ENCODE measurements at regions not wholly inside any gene's neighbourhood (a gene's known extent, or its start where the extent isn't known, plus 50 kb on each side); places are given as distances from the start of the nearest gene placed in this dataset.

DNA sequence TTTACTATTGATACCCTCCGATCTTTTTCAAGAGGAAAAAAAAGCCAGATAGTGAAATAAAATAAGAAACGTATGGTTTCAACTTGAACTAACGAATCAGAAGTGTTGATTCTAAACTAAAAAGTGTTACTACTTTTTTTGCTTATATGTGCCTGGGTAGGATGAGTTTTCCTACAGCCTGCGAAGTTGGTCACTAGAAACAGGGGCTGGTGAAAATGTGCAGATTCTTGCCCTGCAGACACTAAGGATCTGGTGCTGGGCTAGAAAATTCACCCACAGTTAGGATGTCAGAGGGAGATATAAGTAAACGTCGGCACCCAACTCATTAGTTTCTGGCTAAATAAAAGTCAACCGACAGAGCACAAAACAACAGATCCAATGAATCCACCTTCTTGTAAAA lies 298.7 kb upstream of the NFE2L3 start:
- CTCF ChIA-PET, result interaction anchor here (0.8 to 7.3 kb wide), 7 partner anchors 11 to 593 kb away, joined by 3 to 153 read pairs (median 15); no protein-coding TSS in a partner anchor
- no peak overlapping the region for H3K4me3 ChIP-seq (ENCODE audit: low read depth, low read length)
- POLR2A ChIA-PET, result no interaction called here
- no peak for DNase-seq (ENCODE audit: low read depth, low spot score)
- H3K9me3 ChIP-seq (ENCODE audit: control insufficient read depth, insufficient read depth, low read length), result peaks cover under 1% of the 10 kb centered on the region; the same call in 1 of the 2 replicates
- TF ChIP-seq, protein P1, sequence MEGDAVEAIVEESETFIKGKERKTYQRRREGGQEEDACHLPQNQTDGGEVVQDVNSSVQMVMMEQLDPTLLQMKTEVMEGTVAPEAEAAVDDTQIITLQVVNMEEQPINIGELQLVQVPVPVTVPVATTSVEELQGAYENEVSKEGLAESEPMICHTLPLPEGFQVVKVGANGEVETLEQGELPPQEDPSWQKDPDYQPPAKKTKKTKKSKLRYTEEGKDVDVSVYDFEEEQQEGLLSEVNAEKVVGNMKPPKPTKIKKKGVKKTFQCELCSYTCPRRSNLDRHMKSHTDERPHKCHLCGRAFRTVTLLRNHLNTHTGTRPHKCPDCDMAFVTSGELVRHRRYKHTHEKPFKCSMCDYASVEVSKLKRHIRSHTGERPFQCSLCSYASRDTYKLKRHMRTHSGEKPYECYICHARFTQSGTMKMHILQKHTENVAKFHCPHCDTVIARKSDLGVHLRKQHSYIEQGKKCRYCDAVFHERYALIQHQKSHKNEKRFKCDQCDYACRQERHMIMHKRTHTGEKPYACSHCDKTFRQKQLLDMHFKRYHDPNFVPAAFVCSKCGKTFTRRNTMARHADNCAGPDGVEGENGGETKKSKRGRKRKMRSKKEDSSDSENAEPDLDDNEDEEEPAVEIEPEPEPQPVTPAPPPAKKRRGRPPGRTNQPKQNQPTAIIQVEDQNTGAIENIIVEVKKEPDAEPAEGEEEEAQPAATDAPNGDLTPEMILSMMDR (IDR thresholded peaks at IDR 0.05; ENCODE audit: low read depth, low read length), result no peak
- H3K27me3 ChIP-seq (ENCODE audit: control insufficient read depth, insufficient read depth, low read length), result no peaks in the 10 kb centered on the region
- no peak overlapping the region for H3K27ac ChIP-seq (ENCODE audit: low read depth, low read length)

DNA sequence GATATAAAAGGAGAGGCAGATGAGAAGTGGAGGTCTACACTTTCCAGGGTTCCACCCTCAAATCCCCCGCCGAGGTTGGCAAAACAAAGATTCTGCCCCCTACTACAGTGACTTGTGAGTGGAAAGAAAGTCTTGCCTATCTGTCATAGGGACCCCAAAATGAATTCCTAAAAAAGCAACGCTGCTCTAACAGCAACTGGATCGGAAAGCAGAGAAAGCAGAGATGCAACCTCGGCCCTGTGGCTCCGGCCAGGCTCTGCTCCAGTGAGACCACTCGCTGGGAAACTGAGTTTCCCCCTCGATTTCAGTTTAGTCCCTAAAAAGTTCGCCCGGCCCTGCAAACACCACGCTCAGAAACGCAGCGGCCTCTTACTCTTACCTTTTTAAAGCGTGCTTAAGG lies 297.9 kb upstream of the NFE2L3 start:
- no peak overlapping the region; the same call in 1 of the 2 replicates for H3K4me3 ChIP-seq (ENCODE audit: low read depth, low read length)
- no peak for DNase-seq (ENCODE audit: low read depth, low spot score)
- no peaks in the 10 kb centered on the region for H3K27me3 ChIP-seq (ENCODE audit: control insufficient read depth, insufficient read depth, low read length)
- POLR2A ChIA-PET, result interaction anchor here (1.0 kb wide), 1 partner anchor 146 kb away, joined by 3 read pairs; no protein-coding TSS in a partner anchor
- CTCF ChIA-PET, result interaction anchor here (0.6 to 7.3 kb wide), 45 partner anchors 9 to 1326 kb away, joined by 3 to 153 read pairs (median 4); partner anchors contain the start of gene HOXA7
- TF ChIP-seq, protein P1 (IDR thresholded peaks at IDR 0.05; ENCODE audit: low read depth, low read length), result no peak
- peaks cover 7% of the 10 kb centered on the region; the same call in 1 of the 2 replicates for H3K9me3 ChIP-seq (ENCODE audit: control insufficient read depth, insufficient read depth, low read length)
- no peak overlapping the region for H3K27ac ChIP-seq (ENCODE audit: low read depth, low read length)

DNA sequence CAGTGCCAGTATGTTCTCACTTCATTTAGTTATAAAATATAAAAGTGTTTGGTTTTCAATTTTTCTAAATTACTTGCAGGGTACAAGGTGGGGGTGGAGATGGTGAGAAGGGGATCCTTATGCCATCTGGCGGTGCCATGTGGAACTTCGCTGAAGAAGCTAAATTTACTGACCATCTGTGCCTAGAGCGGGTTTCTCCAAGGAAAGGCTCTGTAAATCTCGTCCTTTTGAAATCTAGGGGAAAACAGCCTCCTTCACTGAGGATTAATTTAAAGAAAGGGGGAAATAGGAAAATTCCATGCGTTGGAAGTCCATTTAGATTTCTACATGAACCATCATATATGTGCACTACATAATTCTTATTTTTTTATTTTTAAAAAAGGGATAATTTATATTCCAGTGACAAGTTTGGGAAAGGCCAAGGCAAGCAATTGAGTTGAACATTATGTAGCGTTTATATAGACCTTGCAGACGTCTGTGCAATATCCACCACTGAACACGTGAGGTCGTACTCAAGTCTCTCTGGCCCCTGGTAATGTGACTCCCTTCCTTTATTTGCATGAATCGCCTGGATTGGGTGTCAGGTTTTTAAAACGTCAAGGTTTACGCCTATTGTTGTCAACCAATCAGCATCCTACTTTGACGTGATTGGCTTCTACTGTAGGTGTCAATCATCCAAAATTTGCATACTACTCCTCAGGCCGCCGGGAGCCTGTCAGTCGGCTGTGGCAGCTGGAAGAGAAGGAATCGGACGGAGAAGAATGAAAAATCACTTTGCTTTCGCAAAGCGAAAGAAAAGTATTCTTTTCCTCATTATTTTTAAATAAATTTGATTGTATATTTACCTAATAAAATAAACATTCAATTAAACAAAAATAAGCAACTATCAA lies 297.1 kb upstream of the NFE2L3 start:
- H3K27ac ChIP-seq (ENCODE audit: low read depth, low read length), result peak overlapping the region; percentile 67
- ChIA-PET POLR2A (interaction anchor here (0.7 to 1.0 kb wide), 2 partner anchors 147 to 345 kb away, joined by 3 to 4 read pairs; no protein-coding TSS in a partner anchor), CTCF (interaction anchor here (0.6 to 7.3 kb wide), 49 partner anchors 8 to 1325 kb away, joined by 3 to 153 read pairs (median 4); partner anchors contain the start of gene HOXA7)
- DNase-seq (ENCODE audit: low read depth, low spot score), result peak; percentile 99
- H3K9me3 ChIP-seq (ENCODE audit: control insufficient read depth, insufficient read depth, low read length), result peaks cover 7% of the 10 kb centered on the region; the same call in 1 of the 2 replicates
- peak overlapping the region; percentile 8; the same call in 1 of the 2 replicates for H3K4me3 ChIP-seq (ENCODE audit: low read depth, low read length)
- TF ChIP-seq, protein P1 (IDR thresholded peaks at IDR 0.05; ENCODE audit: low read depth, low read length), result peak; percentile 89
- H3K27me3 ChIP-seq (ENCODE audit: control insufficient read depth, insufficient read depth, low read length), result peaks cover 3% of the 10 kb centered on the region

DNA sequence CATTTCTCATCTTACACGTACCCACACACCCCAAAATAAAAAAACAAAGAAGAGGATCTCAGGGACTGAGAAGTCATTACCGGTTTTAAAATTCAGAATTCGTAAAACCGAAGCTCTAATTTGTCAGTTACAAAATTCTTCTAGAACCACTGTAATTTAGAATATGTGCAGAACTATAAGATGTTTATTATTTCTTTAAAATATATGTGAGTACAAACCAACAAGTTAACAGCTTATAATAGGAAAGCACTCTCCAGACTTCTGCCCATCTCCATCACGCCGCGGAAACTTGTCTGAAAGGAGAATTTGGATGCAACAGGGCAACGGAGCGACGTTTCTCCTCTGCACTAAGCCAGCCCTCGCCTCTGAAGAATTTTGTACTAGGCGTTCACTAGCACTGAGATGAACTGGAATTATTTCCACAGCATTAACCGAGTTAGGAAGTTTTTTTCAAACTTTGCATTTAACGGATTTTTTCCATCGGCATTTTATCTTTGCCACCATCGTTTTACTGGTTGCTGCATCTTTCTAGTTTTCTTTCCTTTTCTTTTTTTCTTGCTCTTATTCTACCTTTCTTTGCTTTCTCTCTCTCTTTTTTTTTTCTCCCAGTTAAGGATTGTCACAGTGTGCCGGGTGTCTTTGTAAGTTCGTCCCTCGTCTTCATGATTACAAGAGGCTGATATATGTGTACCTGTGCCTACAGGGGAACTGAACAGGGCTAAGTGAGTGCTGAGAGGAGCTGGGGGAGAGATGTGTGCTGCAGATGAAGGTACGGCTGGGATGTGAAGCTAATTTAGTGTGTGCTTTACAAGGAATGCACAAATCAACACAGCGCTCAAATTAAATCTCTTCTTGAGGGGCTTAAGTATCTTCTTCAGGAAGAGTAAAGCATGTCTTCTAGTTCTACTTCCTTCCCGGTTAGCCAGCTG lies 295.9 kb upstream of the NFE2L3 start:
- Histone ChIP-seq H3K27ac (ENCODE audit: low read depth, low read length) (peak overlapping the region; percentile 95), H3K9me3 (ENCODE audit: control insufficient read depth, insufficient read depth, low read length) (peaks cover 7% of the 10 kb centered on the region; the same call in 1 of the 2 replicates), H3K27me3 (ENCODE audit: control insufficient read depth, insufficient read depth, low read length) (peaks cover 8% of the 10 kb centered on the region), H3K4me3 (ENCODE audit: low read depth, low read length) (peak overlapping the region; percentile 68)
- DNase-seq (ENCODE audit: low read depth, low spot score), result no peak
- ChIA-PET POLR2A (interaction anchor here (0.6 to 1.1 kb wide), 11 partner anchors 9 to 1296 kb away, joined by 3 to 7 read pairs (median 4); partner anchors contain the start of genes CBX3, CYCS, HNRNPA2B1 and HOXA3), CTCF (interaction anchor here (1.1 to 7.2 kb wide), 7 partner anchors 9 to 676 kb away, joined by 3 to 153 read pairs (median 4); a partner anchor contains a TSS)
- TF ChIP-seq, protein P1 (IDR thresholded peaks at IDR 0.05; ENCODE audit: low read depth, low read length), result no peak

All from AG04450 (cell line).